ENCODE measurements at regions not wholly inside any gene's neighbourhood (a gene's known extent, or its start where the extent isn't known, plus 50 kb on each side); places are given as distances from the start of the nearest gene placed in this dataset.

- H3K27me3 ChIP-seq (replicated peaks in 1 of 4; ENCODE audit: control insufficient read depth in 3 of 4, extremely low read depth in 1 of 4, insufficient read depth in 3 of 4, low read length in 3 of 4), result no peaks in the 10 kb centered on the region
- no peaks in the 10 kb centered on the region for H3K9me3 ChIP-seq (ENCODE audit: insufficient read depth in 2 of 2, low read depth in 1 of 2, low read length in 1 of 2)
- H2AK5ac ChIP-seq (ENCODE audit: low read depth, low read length), result no peak overlapping the region
- H2AFZ ChIP-seq (ENCODE audit: low read length), result no peak overlapping the region
- H3K4me2 ChIP-seq (ENCODE audit: insufficient read depth in 1 of 2, low read depth in 2 of 2, low read length in 2 of 2), result no peak overlapping the region
- no peak overlapping the region for H3K9ac ChIP-seq (replicated peaks in 1 of 4; ENCODE audit: extremely low read depth in 1 of 4, low read depth in 3 of 4, low read length in 3 of 4)
- no peak overlapping the region for H4K91ac ChIP-seq (replicated peaks; ENCODE audit: insufficient read length, low read length)
- CTCF ChIA-PET (ENCODE audit: partially characterized antibody), result interaction anchor here (0.9 to 1.6 kb wide), 3 partner anchors 74 to 182 kb away, joined by 3 read pairs; no protein-coding TSS in a partner anchor
- no peaks in the 10 kb centered on the region for H3K23me2 ChIP-seq (ENCODE audit: low read depth, low read length)
- H3K36me3 ChIP-seq (ENCODE audit: control insufficient read depth in 2 of 4, insufficient read depth in 4 of 4, low read length in 3 of 4), result no peaks in the 10 kb centered on the region
- no peak overlapping the region for H3K4me3 ChIP-seq (ENCODE audit: extremely low read depth in 1 of 4, insufficient read depth in 2 of 4, low read depth in 3 of 4, low read length in 4 of 4)
- no peak overlapping the region for H3K27ac ChIP-seq (ENCODE audit: low read depth, low read length)
- no peak overlapping the region for H2BK15ac ChIP-seq (ENCODE audit: low read length)
- H4K8ac ChIP-seq (ENCODE audit: extremely low read depth, insufficient read depth, low read length), result no peak overlapping the region
- no peak overlapping the region for H2BK12ac ChIP-seq (ENCODE audit: low read depth, low read length)
- H3K23ac ChIP-seq (ENCODE audit: insufficient read length), result no peak overlapping the region
- no peak overlapping the region for H3K56ac ChIP-seq (replicated peaks; ENCODE audit: insufficient read length, low read depth, low read length)
- H3K79me1 ChIP-seq (ENCODE audit: low read depth, low read length), result no peaks in the 10 kb centered on the region
- H2BK20ac ChIP-seq (ENCODE audit: low read length), result no peak overlapping the region
- no peak for FAIRE-seq
- H2BK5ac ChIP-seq (ENCODE audit: low read depth, low read length), result no peak overlapping the region
- H3K4me1 ChIP-seq (replicated peaks in 1 of 4; ENCODE audit: control insufficient read depth in 3 of 4, insufficient read depth in 4 of 4, low read length in 3 of 4), result no peaks in the 10 kb centered on the region
- H3K14ac ChIP-seq (ENCODE audit: insufficient read length), result no peak overlapping the region
- no peak overlapping the region for H3K18ac ChIP-seq (ENCODE audit: extremely low read depth, low read length)
- no peak overlapping the region for H4K5ac ChIP-seq (ENCODE audit: insufficient read length, low read depth, low read length)
- H2BK120ac ChIP-seq (replicated peaks; ENCODE audit: low read depth, low read length), result no peak overlapping the region
- POLR2A ChIA-PET (ENCODE audit: partially characterized antibody), result no interaction called here
- no peak overlapping the region for H3K4ac ChIP-seq (replicated peaks; ENCODE audit: insufficient read length, low read depth, low read length)
- no peak for DNase-seq (ENCODE audit: low read depth in 1 of 2, low spot score in 2 of 2)
- 93% methylated on average over 2 of the region's 2 CpGs; no CpG with 5 or more reads in 1 of the 2 experiments for WGBS, 2 experiments (ENCODE audit: extremely low coverage in 1 of 2, insufficient coverage in 1 of 2, insufficient read length in 1 of 2, insufficient replicate concordance in 2 of 2, low coverage in 1 of 2, low lambda C conversion rate in 2 of 2, missing lambda C conversion rate in 1 of 2)
- no peaks in the 10 kb centered on the region for H4K20me1 ChIP-seq (replicated peaks in 1 of 2; ENCODE audit: control insufficient read depth in 1 of 2, insufficient read depth in 2 of 2, low read length in 2 of 2)
- H3K79me2 ChIP-seq (ENCODE audit: control insufficient read depth in 1 of 2, insufficient read depth in 2 of 2, low read length in 2 of 2), result no peaks in the 10 kb centered on the region
- no peak for TF ChIP-seq NRF1 (IDR thresholded peaks at IDR 0.05; ENCODE audit: low read depth, low read length)
- no peak for TF ChIP-seq ZNF274 (IDR thresholded peaks at IDR 0.05; ENCODE audit: borderline replicate concordance, extremely low read depth, low read length)
- TF ChIP-seq BACH1 (IDR thresholded peaks at IDR 0.05; ENCODE audit: low read length), result no peak
- TF ChIP-seq TAF1 (IDR thresholded peaks at IDR 0.05; ENCODE audit: low read depth, low read length), result no peak
Measured at GRCh38 chr3:25110642-25111041, 317.4 kb upstream of the RARB start.

Data from H1 (cell line).